ENCODE measurements at regions not wholly inside any gene's neighbourhood (a gene's known extent, or its start where the extent isn't known, plus 50 kb on each side); places are given as distances from the start of the nearest gene placed in this dataset.
"Not testable (repeated sequence)": the region's sequence is repeated elsewhere in the genome, so short reads cannot be mapped to it uniquely, and the experiment has no call there.

GRCh38 chr21:35502821-35503220, 453.7 kb upstream of the RUNX1 start:
- Histone ChIP-seq H4K20me1 (ENCODE audit: control insufficient read depth, insufficient read depth, low read depth, low read length) (no peaks in the 10 kb centered on the region), H3K36me3 (ENCODE audit: control insufficient read depth, low read length) (no peaks in the 10 kb centered on the region), H3F3A (ENCODE audit: control insufficient read depth, insufficient read depth) (no peaks in the 10 kb centered on the region), H3K27ac (ENCODE audit: low read depth, low read length) (no peak overlapping the region), H3K79me2 (ENCODE audit: control insufficient read depth, low read length) (no peaks in the 10 kb centered on the region), H3K4me2 (ENCODE audit: low read length) (no peak overlapping the region), H3K4me1 (ENCODE audit: control insufficient read depth, low read length) (no peaks in the 10 kb centered on the region), H3K9me2 (replicated peaks; ENCODE audit: control insufficient read depth, low read length) (no peaks in the 10 kb centered on the region), H3K27me3 (ENCODE audit: control insufficient read depth, low read length) (peaks cover 22% of the 10 kb centered on the region), H3K9me3 (ENCODE audit: control insufficient read depth, insufficient read depth, low read length) (no peaks in the 10 kb centered on the region), H3K4me3 (ENCODE audit: low read length) (no peak overlapping the region)
- TF ChIP-seq CTCF (IDR thresholded peaks at IDR 0.05; ENCODE audit: low read depth, low read length, poor library complexity, severe bottlenecking) (no peak), EZH2phosphoT487 (IDR thresholded peaks at IDR 0.05; ENCODE audit: borderline replicate concordance, low read length) (no peak)

- H3K79me2 ChIP-seq (ENCODE audit: control insufficient read depth, low read length); H3K27ac ChIP-seq (ENCODE audit: low read depth, low read length); H3K9me2 ChIP-seq (replicated peaks; ENCODE audit: control insufficient read depth, low read length); H3K27me3 ChIP-seq (ENCODE audit: control insufficient read depth, low read length); H3F3A ChIP-seq (ENCODE audit: control insufficient read depth, insufficient read depth); H3K9me3 ChIP-seq (ENCODE audit: control insufficient read depth, insufficient read depth, low read length); H3K36me3 ChIP-seq (ENCODE audit: control insufficient read depth, low read length); H3K4me1 ChIP-seq (ENCODE audit: control insufficient read depth, low read length); H3K4me2 ChIP-seq (ENCODE audit: low read length); H4K20me1 ChIP-seq (ENCODE audit: control insufficient read depth, insufficient read depth, low read depth, low read length); H3K4me3 ChIP-seq (ENCODE audit: low read length): not testable (repeated sequence)
Measured at GRCh38 chr21:35497522-35497921, 448.4 kb upstream of the RUNX1 start.

GRCh38 chr21:35491920-35492678, 443.0 kb upstream of the RUNX1 start:
- no peak overlapping the region for H3K4me3 ChIP-seq (ENCODE audit: low read length)
- H3K4me2 ChIP-seq (ENCODE audit: low read length): no peak overlapping the region
- H3F3A ChIP-seq (ENCODE audit: control insufficient read depth, insufficient read depth): no peaks in the 10 kb centered on the region
- H3K4me1 ChIP-seq (ENCODE audit: control insufficient read depth, low read length): no peaks in the 10 kb centered on the region
- H3K9me3 ChIP-seq (ENCODE audit: control insufficient read depth, insufficient read depth, low read length): no peaks in the 10 kb centered on the region
- no peaks in the 10 kb centered on the region for H3K27me3 ChIP-seq (ENCODE audit: control insufficient read depth, low read length)
- no peaks in the 10 kb centered on the region for H3K36me3 ChIP-seq (ENCODE audit: control insufficient read depth, low read length)
- no peaks in the 10 kb centered on the region for H3K79me2 ChIP-seq (ENCODE audit: control insufficient read depth, low read length)
- no peaks in the 10 kb centered on the region for H3K9me2 ChIP-seq (replicated peaks; ENCODE audit: control insufficient read depth, low read length)
- TF ChIP-seq EZH2phosphoT487 (IDR thresholded peaks at IDR 0.05; ENCODE audit: borderline replicate concordance, low read length) (no peak), CTCF (IDR thresholded peaks at IDR 0.05; ENCODE audit: low read depth, low read length, poor library complexity, severe bottlenecking) (no peak)
- no peak overlapping the region for H3K27ac ChIP-seq (ENCODE audit: low read depth, low read length)
- no peaks in the 10 kb centered on the region for H4K20me1 ChIP-seq (ENCODE audit: control insufficient read depth, insufficient read depth, low read depth, low read length)

- Histone ChIP-seq H3K4me1 (ENCODE audit: control insufficient read depth, low read length) (no peaks in the 10 kb centered on the region), H3K36me3 (ENCODE audit: control insufficient read depth, low read length) (no peaks in the 10 kb centered on the region)
Measured at GRCh38 chr21:35491114-35491513, 442.0 kb upstream of the RUNX1 start.

More at GRCh38 chr21:35491114-35491513, 442.0 kb upstream of the RUNX1 start:
- H4K20me1 ChIP-seq (ENCODE audit: control insufficient read depth, insufficient read depth, low read depth, low read length): no peaks in the 10 kb centered on the region
- 0 out of 2 replicates have a peak, but pooled peaks cover 3% of the 10 kb centered on the region for H3K27me3 ChIP-seq (ENCODE audit: control insufficient read depth, low read length)
- H3K9me3 ChIP-seq (ENCODE audit: control insufficient read depth, insufficient read depth, low read length): no peaks in the 10 kb centered on the region
- no peaks in the 10 kb centered on the region for H3K79me2 ChIP-seq (ENCODE audit: control insufficient read depth, low read length)
- H3F3A ChIP-seq (ENCODE audit: control insufficient read depth, insufficient read depth): no peaks in the 10 kb centered on the region
- no peak overlapping the region for H3K4me3 ChIP-seq (ENCODE audit: low read length)
- no peaks in the 10 kb centered on the region for H3K9me2 ChIP-seq (replicated peaks; ENCODE audit: control insufficient read depth, low read length)
- H3K27ac ChIP-seq (ENCODE audit: low read depth, low read length): no peak overlapping the region
- H3K4me2 ChIP-seq (ENCODE audit: low read length): no peak overlapping the region
- no peak for TF ChIP-seq CTCF (IDR thresholded peaks at IDR 0.05; ENCODE audit: low read depth, low read length, poor library complexity, severe bottlenecking)
- no peak for TF ChIP-seq EZH2phosphoT487 (IDR thresholded peaks at IDR 0.05; ENCODE audit: borderline replicate concordance, low read length)

All from DOHH2 (cell line).